Activated B cell treated with CpG ODN at 0.5 μM for 24 hours (primary cell): ENCODE measurements at regions not wholly inside any gene's neighbourhood (a gene's known extent, or its start where the extent isn't known, plus 50 kb on each side); places are given as distances from the start of the nearest gene placed in this dataset.

Experiments
- ATAC-seq: fragments of 200-7000 bp; cut with Tn5 transposase; one replicate; pipeline ENCODE4 v1.10.0; 2021; ENCODE audit warnings: low read depth, mild to moderate bottlenecking, moderate library complexity
- CTCF ChIA-PET: fragments of 350-600 bp; sonication (Branson Sonifier 250); formaldehyde crosslinking; loops from one replicate; lab custom pipeline; 2021; ENCODE audit warnings: antibody characterized with exemption; lab: Charles Lee
- POLR2A ChIA-PET: fragments of 350-600 bp; sonication (Branson Sonifier 250); formaldehyde crosslinking; loops from one replicate; lab custom pipeline; 2021; ENCODE audit warnings: antibody characterized with exemption; lab: Charles Lee
- DNase-seq: peaks from one replicate; pipeline ENCODE4 v3.0.0; 2022
- H3K27ac Mint-ChIP-seq: one replicate; pipeline ENCODE4 v1.8.0; 2020; ENCODE audit warnings: mixed read lengths
- H3K27me3 Mint-ChIP-seq: one replicate; pipeline ENCODE4 v1.8.0; 2021; ENCODE audit warnings: mixed read lengths
- H3K36me3 Mint-ChIP-seq: one replicate; pipeline ENCODE4 v1.8.0; 2021; ENCODE audit warnings: low read depth, mixed read lengths
- H3K4me1 Mint-ChIP-seq: one replicate; pipeline ENCODE4 v1.8.0; 2021; ENCODE audit warnings: mixed read lengths
- H3K4me3 Mint-ChIP-seq: one replicate; pipeline ENCODE4 v1.8.0; 2020; ENCODE audit warnings: mild to moderate bottlenecking, mixed read lengths
- H3K9me3 Mint-ChIP-seq: one replicate; pipeline ENCODE4 v1.8.0; 2020; ENCODE audit warnings: mixed read lengths
- CTCF ChIP-seq: fragments of 200-600 bp; IDR thresholded peaks from one replicate; pipeline ENCODE4 v1.8.0; 2022; ENCODE audit warnings: antibody characterized with exemption, mild to moderate bottlenecking
- intact Hi-C: fragments of 100-400 bp; cut with micrococcal nuclease; formaldehyde crosslinking; loops from one replicate; pipeline ENCODE4 v1.15.1; 2024

DNA sequence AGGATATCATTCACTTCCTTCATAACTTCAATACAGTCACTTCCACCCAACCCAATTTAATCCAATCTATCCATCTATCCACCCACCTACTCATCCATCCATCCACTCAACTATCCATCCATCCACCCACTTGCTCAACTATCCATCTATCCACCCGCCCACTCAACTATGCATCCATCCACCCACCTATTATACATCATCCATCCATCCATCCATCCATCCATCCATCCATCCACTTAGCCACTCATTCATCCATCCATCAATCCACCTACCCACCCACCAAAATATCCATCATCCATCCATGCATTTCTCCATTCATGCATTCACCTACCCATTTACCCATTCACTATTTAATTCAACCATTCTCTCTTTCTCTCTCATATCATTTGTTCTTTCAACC, 179.5 kb downstream of the HAPSTR1 start:
- no peaks in the 10 kb centered on the region for H3K4me1 Mint-ChIP-seq
- H3K27me3 Mint-ChIP-seq = peaks cover 20% of the 10 kb centered on the region
- H3K9me3 Mint-ChIP-seq = no peaks in the 10 kb centered on the region
- POLR2A ChIA-PET = no interaction called here
- intact Hi-C loops = no loop called here
- TF ChIP-seq CTCF = no peak
- DNase-seq (no peak), ATAC-seq (no peak)
- CTCF ChIA-PET = interaction anchor here (0.6 kb wide), 1 partner anchor 500 kb away, joined by 4 read pairs; no protein-coding TSS in a partner anchor
- no peak overlapping the region for H3K4me3 Mint-ChIP-seq
- H3K36me3 Mint-ChIP-seq = no peaks in the 10 kb centered on the region
- no peak overlapping the region for H3K27ac Mint-ChIP-seq

GRCh38 chr16:9271841-9272240, 180.4 kb downstream of the HAPSTR1 start:
- no peak for TF ChIP-seq CTCF
- H3K27ac Mint-ChIP-seq = no peak overlapping the region
- H3K9me3 Mint-ChIP-seq = no peaks in the 10 kb centered on the region
- no peaks in the 10 kb centered on the region for H3K4me1 Mint-ChIP-seq
- DNase-seq (no peak), ATAC-seq (no peak)
- H3K4me3 Mint-ChIP-seq = no peak overlapping the region
- CTCF ChIA-PET = no interaction called here
- H3K36me3 Mint-ChIP-seq = no peaks in the 10 kb centered on the region
- peaks cover 19% of the 10 kb centered on the region for H3K27me3 Mint-ChIP-seq
- intact Hi-C loops = no loop called here
- POLR2A ChIA-PET = no interaction called here

DNA sequence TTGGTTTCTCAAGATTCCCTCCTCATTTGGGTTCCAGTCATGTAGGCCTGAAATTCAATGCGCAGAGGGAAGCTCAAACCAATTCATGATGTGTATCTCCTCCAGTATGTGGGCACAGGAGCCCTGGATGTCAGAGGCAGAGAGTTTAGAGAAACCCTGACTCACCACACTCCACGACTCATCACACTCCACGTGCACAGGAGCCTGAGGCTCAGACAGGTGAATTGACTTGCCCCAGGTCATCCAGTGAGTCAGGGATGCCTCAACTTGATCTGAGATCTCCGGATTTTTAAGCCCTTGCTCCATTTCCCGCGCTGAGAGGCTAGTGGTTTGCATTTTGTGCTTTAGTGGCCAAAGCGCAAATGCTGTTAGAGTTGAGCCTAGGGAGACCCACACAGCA, 183.9 kb downstream of the HAPSTR1 start:
- intact Hi-C loops = no loop called here
- no peak for ATAC-seq
- Mint-ChIP-seq H3K27ac (no peak overlapping the region), H3K4me3 (no peak overlapping the region), H3K36me3 (no peaks in the 10 kb centered on the region), H3K9me3 (no peaks in the 10 kb centered on the region), H3K4me1 (no peaks in the 10 kb centered on the region), H3K27me3 (peaks cover 18% of the 10 kb centered on the region)
- ChIA-PET POLR2A (no interaction called here), CTCF (no interaction called here)
- DNase-seq = no peak
- TF ChIP-seq CTCF = no peak

- ChIA-PET CTCF (no interaction called here), POLR2A (no interaction called here)
- peaks cover 18% of the 10 kb centered on the region for H3K27me3 Mint-ChIP-seq
- H3K4me1 Mint-ChIP-seq = no peaks in the 10 kb centered on the region
- no peak for TF ChIP-seq CTCF
- H3K4me3 Mint-ChIP-seq = no peak overlapping the region
- intact Hi-C loops = no loop called here
- no peak overlapping the region for H3K27ac Mint-ChIP-seq
- no peaks in the 10 kb centered on the region for H3K36me3 Mint-ChIP-seq
- no peak for ATAC-seq
- H3K9me3 Mint-ChIP-seq = no peaks in the 10 kb centered on the region
- no peak for DNase-seq
Measured at GRCh38 chr16:9275816-9276354, 184.4 kb downstream of the HAPSTR1 start.

GRCh38 chr16:9279291-9280068, 188.0 kb downstream of the HAPSTR1 start:
- ATAC-seq = no peak
- no peak overlapping the region for H3K4me3 Mint-ChIP-seq
- intact Hi-C loops = no loop called here
- peaks cover 14% of the 10 kb centered on the region for H3K27me3 Mint-ChIP-seq
- H3K27ac Mint-ChIP-seq = no peak overlapping the region
- no peaks in the 10 kb centered on the region for H3K36me3 Mint-ChIP-seq
- TF ChIP-seq CTCF = no peak
- ChIA-PET CTCF (interaction anchor here (2.1 kb wide), 1 partner anchor 21 kb away, joined by 4 read pairs; no protein-coding TSS in a partner anchor), POLR2A (no interaction called here)
- no peaks in the 10 kb centered on the region for H3K9me3 Mint-ChIP-seq
- no peaks in the 10 kb centered on the region for H3K4me1 Mint-ChIP-seq
- DNase-seq = no peak
